ENCODE measurements at regions not wholly inside any gene's neighbourhood (a gene's known extent, or its start where the extent isn't known, plus 50 kb on each side); places are given as distances from the start of the nearest gene placed in this dataset.

GRCh38 chr10:128846927-128847326 is 620.1 kb upstream of the MGMT start:
- no peak for DNase-seq

- DNase-seq, result no peak
Observed at GRCh38 chr10:128848810-128849209, 618.2 kb upstream of the MGMT start.

GRCh38 chr10:128850647-128851046 is 616.4 kb upstream of the MGMT start:
- no peak for DNase-seq

- no peak for DNase-seq
Observed at GRCh38 chr10:128851281-128851680, 615.8 kb upstream of the MGMT start.

GRCh38 chr10:128851726-128852125 is 615.3 kb upstream of the MGMT start:
- DNase-seq, result no peak

- DNase-seq, result no peak
Observed at GRCh38 chr10:128852449-128852848, 614.6 kb upstream of the MGMT start.

GRCh38 chr10:128852902-128853301 is 614.1 kb upstream of the MGMT start:
- DNase-seq, result no peak

GRCh38 chr10:128853537-128853936 is 613.5 kb upstream of the MGMT start:
- no peak for DNase-seq

GRCh38 chr10:128854204-128854603 is 612.8 kb upstream of the MGMT start:
- peak; percentile 28 for DNase-seq

- DNase-seq, result peak; percentile 73
Observed at GRCh38 chr10:128854963-128855362, 612.1 kb upstream of the MGMT start.

GRCh38 chr10:128855618-128856428 is 611.2 kb upstream of the MGMT start:
- no peak for DNase-seq

- no peak for DNase-seq
Observed at GRCh38 chr10:128859738-128860386, 607.2 kb upstream of the MGMT start.

GRCh38 chr10:128860574-128860973 is 606.5 kb upstream of the MGMT start:
- no peak for DNase-seq

- no peak for DNase-seq
Observed at GRCh38 chr10:128861018-128861901, 605.8 kb upstream of the MGMT start.

GRCh38 chr10:128863411-128863810 is 603.6 kb upstream of the MGMT start:
- DNase-seq, result no peak

- no peak for DNase-seq
Observed at GRCh38 chr10:128863823-128864405, 603.1 kb upstream of the MGMT start.

GRCh38 chr10:128864554-128865295 is 602.3 kb upstream of the MGMT start:
- DNase-seq, result no peak

GRCh38 chr10:128865436-128866195 is 601.4 kb upstream of the MGMT start:
- no peak for DNase-seq

- no peak for DNase-seq
Observed at GRCh38 chr10:128866551-128866950, 600.5 kb upstream of the MGMT start.

- no peak for DNase-seq
Observed at GRCh38 chr10:128867210-128867609, 599.8 kb upstream of the MGMT start.

GRCh38 chr10:128867819-128868218 is 599.2 kb upstream of the MGMT start:
- DNase-seq, result no peak

GRCh38 chr10:128868481-128868880 is 598.6 kb upstream of the MGMT start:
- no peak for DNase-seq

Data from DMS79 (cell line).